ENCODE measurements at regions not wholly inside any gene's neighbourhood (a gene's known extent, or its start where the extent isn't known, plus 50 kb on each side); places are given as distances from the start of the nearest gene placed in this dataset.

GRCh38 chr2:128646691-128647090, 328.0 kb upstream of the HS6ST1 start:
- H3K9me3 ChIP-seq (ENCODE audit: control insufficient read depth, insufficient read depth, low read length), result no peaks in the 10 kb centered on the region
- no peaks in the 10 kb centered on the region for H3K36me3 ChIP-seq (ENCODE audit: control insufficient read depth, insufficient read depth, low read length)
- peaks cover 3% of the 10 kb centered on the region for H3K27me3 ChIP-seq (ENCODE audit: control insufficient read depth, insufficient read depth, low read length)
- H3K4me3 ChIP-seq (ENCODE audit: low read depth, low read length), result no peak overlapping the region
- no peak overlapping the region for H3K9ac ChIP-seq (ENCODE audit: low read depth, low read length)
- peaks cover 11% of the 10 kb centered on the region for H3K4me1 ChIP-seq (ENCODE audit: control insufficient read depth, insufficient read depth, low read length)

DNA sequence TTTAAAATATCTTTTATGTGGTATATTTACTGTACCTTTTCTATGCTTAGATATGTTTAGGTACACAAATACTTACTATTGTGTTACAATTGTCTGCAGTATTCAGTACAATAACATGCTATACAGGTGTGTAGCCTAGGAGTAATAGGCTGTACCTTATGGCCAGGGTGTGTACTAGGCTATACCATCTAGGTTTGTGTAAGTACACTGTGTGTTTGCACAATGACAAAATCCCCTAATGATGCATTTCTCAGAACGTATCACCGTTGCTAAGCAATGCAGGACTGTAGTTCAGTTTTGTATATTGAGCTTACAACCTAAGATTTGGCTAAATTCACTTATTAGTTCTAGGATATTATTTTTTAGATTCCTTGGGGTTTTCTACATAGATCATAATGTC, 332.3 kb upstream of the HS6ST1 start:
- no peaks in the 10 kb centered on the region for H3K4me1 ChIP-seq (ENCODE audit: control insufficient read depth, insufficient read depth, low read length)
- H3K4me3 ChIP-seq (ENCODE audit: low read depth, low read length), result no peak overlapping the region
- H3K9ac ChIP-seq (ENCODE audit: low read depth, low read length), result no peak overlapping the region
- no peaks in the 10 kb centered on the region for H3K36me3 ChIP-seq (ENCODE audit: control insufficient read depth, insufficient read depth, low read length)
- no peaks in the 10 kb centered on the region for H3K27me3 ChIP-seq (ENCODE audit: control insufficient read depth, insufficient read depth, low read length)
- no peaks in the 10 kb centered on the region for H3K9me3 ChIP-seq (ENCODE audit: control insufficient read depth, insufficient read depth, low read length)

GRCh38 chr2:128654408-128654807, 335.7 kb upstream of the HS6ST1 start:
- Histone ChIP-seq H3K9me3 (ENCODE audit: control insufficient read depth, insufficient read depth, low read length) (no peaks in the 10 kb centered on the region), H3K27me3 (ENCODE audit: control insufficient read depth, insufficient read depth, low read length) (no peaks in the 10 kb centered on the region), H3K4me3 (ENCODE audit: low read depth, low read length) (no peak overlapping the region), H3K36me3 (ENCODE audit: control insufficient read depth, insufficient read depth, low read length) (no peaks in the 10 kb centered on the region), H3K4me1 (ENCODE audit: control insufficient read depth, insufficient read depth, low read length) (no peaks in the 10 kb centered on the region), H3K9ac (ENCODE audit: low read depth, low read length) (no peak overlapping the region)

GRCh38 chr2:128660836-128661235, 342.2 kb upstream of the HS6ST1 start:
- Histone ChIP-seq H3K9me3 (ENCODE audit: control insufficient read depth, insufficient read depth, low read length) (no peaks in the 10 kb centered on the region), H3K27me3 (ENCODE audit: control insufficient read depth, insufficient read depth, low read length) (no peaks in the 10 kb centered on the region), H3K36me3 (ENCODE audit: control insufficient read depth, insufficient read depth, low read length) (no peaks in the 10 kb centered on the region), H3K9ac (ENCODE audit: low read depth, low read length) (no peak overlapping the region), H3K4me3 (ENCODE audit: low read depth, low read length) (no peak overlapping the region), H3K4me1 (ENCODE audit: control insufficient read depth, insufficient read depth, low read length) (peaks cover 4% of the 10 kb centered on the region)

DNA sequence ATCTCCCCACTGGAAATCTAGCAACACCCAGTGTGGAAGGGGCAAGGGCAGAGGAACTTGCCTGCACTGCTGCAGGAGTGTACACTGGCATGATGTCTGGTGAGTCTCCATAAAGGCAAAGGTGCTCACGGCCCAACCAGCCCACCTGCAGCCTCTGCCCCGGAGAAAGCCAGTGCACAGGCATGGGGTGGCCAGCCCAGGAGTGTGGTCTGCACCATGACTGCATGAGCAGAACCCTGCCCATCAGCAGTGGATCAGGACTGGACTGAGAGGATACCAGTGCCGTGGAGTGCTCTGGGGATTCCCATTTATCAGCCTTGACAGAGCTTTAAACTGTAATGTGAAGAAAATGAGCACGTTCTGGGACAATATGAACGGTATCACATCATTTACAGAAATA, 342.6 kb upstream of the HS6ST1 start:
- Histone ChIP-seq H3K36me3 (ENCODE audit: control insufficient read depth, insufficient read depth, low read length) (no peaks in the 10 kb centered on the region), H3K4me1 (ENCODE audit: control insufficient read depth, insufficient read depth, low read length) (peaks cover 4% of the 10 kb centered on the region), H3K9ac (ENCODE audit: low read depth, low read length) (no peak overlapping the region), H3K27me3 (ENCODE audit: control insufficient read depth, insufficient read depth, low read length) (no peaks in the 10 kb centered on the region), H3K4me3 (ENCODE audit: low read depth, low read length) (no peak overlapping the region), H3K9me3 (ENCODE audit: control insufficient read depth, insufficient read depth, low read length) (no peaks in the 10 kb centered on the region)

DNA sequence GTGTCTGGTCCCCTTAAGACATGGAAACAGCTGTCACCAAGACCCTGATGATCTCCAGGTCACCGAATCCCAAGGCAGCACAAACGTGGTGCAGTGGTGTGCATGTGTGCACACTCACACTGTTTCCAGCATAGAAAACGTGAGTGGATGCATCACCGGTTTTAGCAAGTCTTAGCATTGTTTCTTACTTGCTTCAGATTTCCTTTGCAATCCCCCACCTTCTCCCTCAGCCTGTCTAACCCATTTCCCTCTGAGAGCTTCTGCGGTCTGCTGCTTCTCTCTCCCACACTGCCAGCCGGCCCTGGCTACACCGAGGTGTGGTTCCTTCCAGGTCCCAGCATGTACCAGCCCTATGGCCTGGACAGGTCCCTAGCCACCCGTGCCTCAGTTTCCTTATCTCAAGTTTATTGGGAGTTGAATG, 343.4 kb upstream of the HS6ST1 start:
- no peak overlapping the region for H3K4me3 ChIP-seq (ENCODE audit: low read depth, low read length)
- no peak overlapping the region for H3K9ac ChIP-seq (ENCODE audit: low read depth, low read length)
- H3K9me3 ChIP-seq (ENCODE audit: control insufficient read depth, insufficient read depth, low read length), result no peaks in the 10 kb centered on the region
- H3K27me3 ChIP-seq (ENCODE audit: control insufficient read depth, insufficient read depth, low read length), result no peaks in the 10 kb centered on the region
- no peaks in the 10 kb centered on the region for H3K36me3 ChIP-seq (ENCODE audit: control insufficient read depth, insufficient read depth, low read length)
- H3K4me1 ChIP-seq (ENCODE audit: control insufficient read depth, insufficient read depth, low read length), result peaks cover 4% of the 10 kb centered on the region

DNA sequence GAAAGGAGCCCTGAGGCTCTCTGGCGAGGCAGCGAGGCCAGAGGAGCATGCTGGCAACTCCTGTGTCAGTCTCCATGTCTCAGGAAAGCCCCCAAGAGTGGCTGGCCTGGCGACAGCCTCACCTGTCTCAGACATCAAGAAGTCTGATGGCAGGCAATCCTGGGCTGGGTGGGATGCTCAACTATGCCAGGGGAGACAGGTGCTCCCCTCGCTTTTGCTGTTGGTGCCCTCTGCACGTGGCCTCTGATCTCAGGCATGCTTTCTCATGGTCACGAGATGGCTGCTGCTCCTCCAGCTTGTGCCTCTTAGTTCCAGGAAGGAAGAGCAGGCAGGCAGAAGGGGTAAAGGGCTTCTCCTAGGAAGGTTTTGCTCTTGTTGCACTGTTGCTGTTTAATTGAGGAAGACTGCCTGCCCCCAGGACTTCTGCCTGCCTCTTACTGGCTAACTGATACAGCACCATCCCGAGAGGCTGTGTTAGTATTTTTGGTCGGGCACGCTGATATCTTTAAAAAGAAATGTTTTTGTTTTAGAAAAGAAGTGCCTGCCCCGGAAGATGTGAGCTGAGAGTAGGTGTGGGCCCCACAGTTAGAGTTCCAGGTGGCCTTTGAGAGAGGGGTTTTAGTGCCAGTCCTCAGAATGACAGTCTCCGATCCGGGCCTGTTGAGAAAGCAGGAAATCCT, 344.8 kb upstream of the HS6ST1 start:
- Histone ChIP-seq H3K36me3 (ENCODE audit: control insufficient read depth, insufficient read depth, low read length) (no peaks in the 10 kb centered on the region), H3K27me3 (ENCODE audit: control insufficient read depth, insufficient read depth, low read length) (no peaks in the 10 kb centered on the region), H3K4me1 (ENCODE audit: control insufficient read depth, insufficient read depth, low read length) (peaks cover 4% of the 10 kb centered on the region), H3K9ac (ENCODE audit: low read depth, low read length) (no peak overlapping the region), H3K9me3 (ENCODE audit: control insufficient read depth, insufficient read depth, low read length) (no peaks in the 10 kb centered on the region), H3K4me3 (ENCODE audit: low read depth, low read length) (no peak overlapping the region)

DNA sequence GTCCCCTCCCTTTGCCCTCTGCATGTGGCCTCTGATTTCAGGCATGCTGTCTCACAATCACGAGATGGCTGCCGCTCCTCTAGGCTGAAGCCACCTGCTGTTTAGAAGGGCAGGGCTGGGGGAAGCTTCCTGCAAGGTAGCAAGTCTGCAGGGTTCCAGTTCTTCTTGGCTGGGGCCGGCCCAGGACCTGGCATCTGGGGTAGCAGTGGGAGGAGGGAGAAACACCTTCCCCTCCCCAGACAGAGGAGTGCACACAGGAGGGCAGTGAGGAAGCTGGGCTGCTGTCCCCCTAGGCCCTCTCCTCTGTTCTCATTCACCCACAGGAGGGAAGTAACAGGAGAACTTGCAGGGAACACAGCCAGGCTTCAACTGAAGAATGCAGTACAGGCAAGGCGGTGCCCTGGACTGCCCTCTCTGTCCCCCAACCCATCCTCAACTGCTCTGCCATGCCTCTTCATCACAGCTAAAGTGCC, 345.9 kb upstream of the HS6ST1 start:
- peaks cover 4% of the 10 kb centered on the region for H3K4me1 ChIP-seq (ENCODE audit: control insufficient read depth, insufficient read depth, low read length)
- H3K27me3 ChIP-seq (ENCODE audit: control insufficient read depth, insufficient read depth, low read length), result no peaks in the 10 kb centered on the region
- H3K36me3 ChIP-seq (ENCODE audit: control insufficient read depth, insufficient read depth, low read length), result no peaks in the 10 kb centered on the region
- no peaks in the 10 kb centered on the region for H3K9me3 ChIP-seq (ENCODE audit: control insufficient read depth, insufficient read depth, low read length)
- no peak overlapping the region for H3K9ac ChIP-seq (ENCODE audit: low read depth, low read length)
- H3K4me3 ChIP-seq (ENCODE audit: low read depth, low read length), result no peak overlapping the region

DNA sequence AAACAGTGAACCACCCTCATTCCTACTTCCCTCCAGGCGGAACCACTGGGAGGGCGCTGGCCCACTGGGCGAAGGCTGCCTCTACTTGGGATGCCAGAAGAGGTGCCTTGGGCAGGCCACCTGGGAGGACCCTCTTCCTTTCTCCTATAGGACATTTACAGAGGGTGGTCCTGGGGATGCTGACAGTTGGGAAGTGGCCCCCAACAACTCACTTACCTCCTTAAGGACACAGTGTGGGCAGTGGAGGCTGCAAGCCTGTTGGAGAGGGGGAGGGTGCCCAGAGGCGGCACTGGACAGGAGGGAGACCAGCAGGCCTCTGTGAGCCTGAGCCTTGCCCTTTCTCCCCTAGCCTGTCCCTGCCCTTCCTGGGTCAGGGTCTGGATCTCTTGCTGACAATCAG, 346.4 kb upstream of the HS6ST1 start:
- Histone ChIP-seq H3K27me3 (ENCODE audit: control insufficient read depth, insufficient read depth, low read length) (no peaks in the 10 kb centered on the region), H3K4me1 (ENCODE audit: control insufficient read depth, insufficient read depth, low read length) (peaks cover 4% of the 10 kb centered on the region), H3K36me3 (ENCODE audit: control insufficient read depth, insufficient read depth, low read length) (no peaks in the 10 kb centered on the region), H3K4me3 (ENCODE audit: low read depth, low read length) (no peak overlapping the region), H3K9me3 (ENCODE audit: control insufficient read depth, insufficient read depth, low read length) (no peaks in the 10 kb centered on the region), H3K9ac (ENCODE audit: low read depth, low read length) (no peak overlapping the region)

- no peak overlapping the region for H3K4me3 ChIP-seq (ENCODE audit: low read depth, low read length)
- H3K4me1 ChIP-seq (ENCODE audit: control insufficient read depth, insufficient read depth, low read length), result peaks cover 4% of the 10 kb centered on the region
- H3K27me3 ChIP-seq (ENCODE audit: control insufficient read depth, insufficient read depth, low read length), result no peaks in the 10 kb centered on the region
- H3K9me3 ChIP-seq (ENCODE audit: control insufficient read depth, insufficient read depth, low read length), result no peaks in the 10 kb centered on the region
- no peak overlapping the region for H3K9ac ChIP-seq (ENCODE audit: low read depth, low read length)
- no peaks in the 10 kb centered on the region for H3K36me3 ChIP-seq (ENCODE audit: control insufficient read depth, insufficient read depth, low read length)
These were observed 347.9 kb upstream of the HS6ST1 start for GRCh38 chr2:128666596-128666995.

DNA sequence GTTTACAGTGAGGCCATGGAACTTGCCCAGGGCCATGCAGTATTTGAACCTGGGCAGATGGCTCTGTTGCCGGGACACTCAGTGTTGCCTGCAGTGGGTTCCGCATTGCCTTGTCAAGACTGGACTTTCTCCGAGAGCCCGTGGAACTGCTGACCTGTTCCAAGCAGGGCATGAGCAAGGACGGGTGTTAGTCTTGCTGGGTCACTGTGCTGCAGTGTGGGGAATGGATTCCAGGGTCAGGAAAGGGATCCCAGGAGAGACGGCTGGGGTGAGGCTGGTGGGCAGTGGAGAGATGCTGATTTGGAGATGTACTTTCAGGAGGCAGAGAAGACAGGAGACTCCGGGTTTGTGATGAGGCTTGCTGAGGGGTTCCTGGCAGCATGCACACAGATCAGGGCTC, 348.7 kb upstream of the HS6ST1 start:
- no peak overlapping the region for H3K9ac ChIP-seq (ENCODE audit: low read depth, low read length)
- H3K4me3 ChIP-seq (ENCODE audit: low read depth, low read length), result no peak overlapping the region
- no peaks in the 10 kb centered on the region for H3K27me3 ChIP-seq (ENCODE audit: control insufficient read depth, insufficient read depth, low read length)
- H3K4me1 ChIP-seq (ENCODE audit: control insufficient read depth, insufficient read depth, low read length), result peaks cover 4% of the 10 kb centered on the region
- no peaks in the 10 kb centered on the region for H3K9me3 ChIP-seq (ENCODE audit: control insufficient read depth, insufficient read depth, low read length)
- H3K36me3 ChIP-seq (ENCODE audit: control insufficient read depth, insufficient read depth, low read length), result no peaks in the 10 kb centered on the region

DNA sequence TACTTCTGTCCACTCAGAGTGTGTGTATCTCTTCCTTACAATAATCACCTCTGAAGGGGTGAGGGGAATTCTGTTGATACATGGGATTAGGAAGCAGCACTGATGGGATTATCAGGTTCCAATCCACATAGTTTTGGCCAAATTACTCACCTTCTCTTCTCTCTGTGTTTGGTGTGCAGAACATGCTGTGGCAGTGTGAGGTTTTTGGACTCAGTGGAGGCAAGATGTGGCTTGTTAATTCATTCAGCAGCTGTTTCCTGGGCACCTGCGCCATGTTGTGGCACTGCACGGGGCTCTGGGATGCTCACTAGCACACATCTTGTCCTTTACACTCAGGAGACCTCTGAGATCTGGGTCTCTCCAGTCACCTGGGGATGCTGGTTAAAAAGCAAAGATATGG, 350.3 kb upstream of the HS6ST1 start:
- Histone ChIP-seq H3K4me1 (ENCODE audit: control insufficient read depth, insufficient read depth, low read length) (peaks cover 4% of the 10 kb centered on the region), H3K27me3 (ENCODE audit: control insufficient read depth, insufficient read depth, low read length) (no peaks in the 10 kb centered on the region), H3K9ac (ENCODE audit: low read depth, low read length) (no peak overlapping the region), H3K4me3 (ENCODE audit: low read depth, low read length) (no peak overlapping the region), H3K36me3 (ENCODE audit: control insufficient read depth, insufficient read depth, low read length) (no peaks in the 10 kb centered on the region), H3K9me3 (ENCODE audit: control insufficient read depth, insufficient read depth, low read length) (no peaks in the 10 kb centered on the region)
